HEK293 (cell line): ENCODE measurements at regions not wholly inside any gene's neighbourhood (a gene's known extent, or its start where the extent isn't known, plus 50 kb on each side); places are given as distances from the start of the nearest gene placed in this dataset.
"Not testable (repeated sequence)": the region's sequence is repeated elsewhere in the genome, so short reads cannot be mapped to it uniquely, and the experiment has no call there.

ENCODE experiments used
- WT1 ChIP-seq: fragments of 450-650 bp; formaldehyde crosslinking; IDR thresholded peaks from 2 replicates; pipeline ENCODE4 v1.5.1; 2016; ENCODE audit warnings: missing biosample characterization, missing genetic modification characterization
- ZBTB1 ChIP-seq: fragments of 450-650 bp; formaldehyde crosslinking; IDR thresholded peaks from 2 replicates; pipeline ENCODE4 v1.5.1; 2016; ENCODE audit warnings: missing biosample characterization, missing genetic modification characterization
- ZFP3 ChIP-seq: fragments of 450-650 bp; formaldehyde crosslinking; IDR thresholded peaks from 2 replicates; pipeline ENCODE4 v1.5.1; 2016; ENCODE audit warnings: low read depth, missing biosample characterization, missing genetic modification characterization
- ZNF37A ChIP-seq: fragments of 450-650 bp; IDR thresholded peaks from 2 replicates; pipeline ENCODE4 v1.5.1; 2018; ENCODE audit warnings: missing biosample characterization, missing genetic modification characterization
- ZNF501 ChIP-seq: fragments of 450-650 bp; formaldehyde crosslinking; IDR thresholded peaks from 2 replicates; pipeline ENCODE4 v1.5.1; 2016; ENCODE audit warnings: missing biosample characterization, missing genetic modification characterization
- ZNF521 ChIP-seq: fragments of 450-650 bp; formaldehyde crosslinking; IDR thresholded peaks from 2 replicates; pipeline ENCODE4 v1.5.1; 2017; ENCODE audit warnings: missing biosample characterization, mild to moderate bottlenecking, missing genetic modification characterization
- ZNF670 ChIP-seq: fragments of 450-650 bp; formaldehyde crosslinking; IDR thresholded peaks from 2 replicates; pipeline ENCODE4 v1.5.1; 2016; ENCODE audit warnings: missing biosample characterization, missing genetic modification characterization, low read depth
- TF ChIP-seq, protein P1 (sequence below): fragments of 450-650 bp; formaldehyde crosslinking; IDR thresholded peaks from 2 replicates; pipeline ENCODE4 v1.5.1; 2016; ENCODE audit warnings: missing biosample characterization, missing genetic modification characterization
- TF ChIP-seq, protein P2 (sequence below): fragments of 450-650 bp; formaldehyde crosslinking; IDR thresholded peaks from 2 replicates; pipeline ENCODE4 v1.5.1; 2016; ENCODE audit warnings: missing biosample characterization, missing genetic modification characterization, low read depth
- TF ChIP-seq, protein P3 (sequence below): fragments of 450-650 bp; formaldehyde crosslinking; IDR thresholded peaks from 2 replicates; pipeline ENCODE4 v1.5.1; 2017; ENCODE audit warnings: missing biosample characterization, missing genetic modification characterization
- TF ChIP-seq, protein P4 (sequence below): fragments of 450-650 bp; formaldehyde crosslinking; IDR thresholded peaks from 2 replicates; pipeline ENCODE4 v1.5.1; 2016; ENCODE audit warnings: missing biosample characterization, missing genetic modification characterization
- TF ChIP-seq, protein P5 (sequence below): fragments of 450-650 bp; formaldehyde crosslinking; IDR thresholded peaks from 2 replicates; pipeline ENCODE4 v1.5.1; 2016; ENCODE audit warnings: missing biosample characterization, missing genetic modification characterization
- TF ChIP-seq, protein P6 (sequence below): IDR thresholded peaks from 2 replicates; pipeline ENCODE4 v1.6.1; 2011; ENCODE audit warnings: mild to moderate bottlenecking, low read depth, low read length, borderline replicate concordance

DNA sequence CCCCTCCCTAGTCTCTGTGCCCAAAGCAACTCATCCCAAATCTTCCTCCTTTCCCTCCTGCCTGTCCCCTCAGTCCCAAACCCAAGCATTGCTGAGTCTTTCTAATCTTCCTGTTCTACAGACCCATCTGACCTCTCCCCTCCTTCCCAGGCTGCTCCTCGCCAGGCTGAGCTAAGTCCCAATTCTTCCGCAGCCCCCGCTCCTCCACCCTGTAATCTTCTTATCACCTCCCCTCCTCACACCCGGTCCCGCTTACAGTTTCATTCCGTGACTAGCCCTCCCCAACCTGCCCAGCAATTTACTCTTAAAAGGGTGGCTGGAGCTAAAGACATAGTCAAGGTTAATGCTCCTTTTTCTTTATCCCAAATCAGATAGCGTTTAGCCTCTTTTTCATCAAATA is 86.8 kb upstream of the ALDH3B2 start:
- TF ChIP-seq, protein P1, sequence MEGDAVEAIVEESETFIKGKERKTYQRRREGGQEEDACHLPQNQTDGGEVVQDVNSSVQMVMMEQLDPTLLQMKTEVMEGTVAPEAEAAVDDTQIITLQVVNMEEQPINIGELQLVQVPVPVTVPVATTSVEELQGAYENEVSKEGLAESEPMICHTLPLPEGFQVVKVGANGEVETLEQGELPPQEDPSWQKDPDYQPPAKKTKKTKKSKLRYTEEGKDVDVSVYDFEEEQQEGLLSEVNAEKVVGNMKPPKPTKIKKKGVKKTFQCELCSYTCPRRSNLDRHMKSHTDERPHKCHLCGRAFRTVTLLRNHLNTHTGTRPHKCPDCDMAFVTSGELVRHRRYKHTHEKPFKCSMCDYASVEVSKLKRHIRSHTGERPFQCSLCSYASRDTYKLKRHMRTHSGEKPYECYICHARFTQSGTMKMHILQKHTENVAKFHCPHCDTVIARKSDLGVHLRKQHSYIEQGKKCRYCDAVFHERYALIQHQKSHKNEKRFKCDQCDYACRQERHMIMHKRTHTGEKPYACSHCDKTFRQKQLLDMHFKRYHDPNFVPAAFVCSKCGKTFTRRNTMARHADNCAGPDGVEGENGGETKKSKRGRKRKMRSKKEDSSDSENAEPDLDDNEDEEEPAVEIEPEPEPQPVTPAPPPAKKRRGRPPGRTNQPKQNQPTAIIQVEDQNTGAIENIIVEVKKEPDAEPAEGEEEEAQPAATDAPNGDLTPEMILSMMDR (tag by site-specific recombination): not testable (repeated sequence)
- not testable (repeated sequence) for TF ChIP-seq ZNF37A (tag by site-specific recombination); ZBTB1 (tag by site-specific recombination); ZNF670 (tag by site-specific recombination); ZNF501; ZFP3 (tag by site-specific recombination); WT1 (tag by site-specific recombination); ZNF521
- TF ChIP-seq, protein P2, sequence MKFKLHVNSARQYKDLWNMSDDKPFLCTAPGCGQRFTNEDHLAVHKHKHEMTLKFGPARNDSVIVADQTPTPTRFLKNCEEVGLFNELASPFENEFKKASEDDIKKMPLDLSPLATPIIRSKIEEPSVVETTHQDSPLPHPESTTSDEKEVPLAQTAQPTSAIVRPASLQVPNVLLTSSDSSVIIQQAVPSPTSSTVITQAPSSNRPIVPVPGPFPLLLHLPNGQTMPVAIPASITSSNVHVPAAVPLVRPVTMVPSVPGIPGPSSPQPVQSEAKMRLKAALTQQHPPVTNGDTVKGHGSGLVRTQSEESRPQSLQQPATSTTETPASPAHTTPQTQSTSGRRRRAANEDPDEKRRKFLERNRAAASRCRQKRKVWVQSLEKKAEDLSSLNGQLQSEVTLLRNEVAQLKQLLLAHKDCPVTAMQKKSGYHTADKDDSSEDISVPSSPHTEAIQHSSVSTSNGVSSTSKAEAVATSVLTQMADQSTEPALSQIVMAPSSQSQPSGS: not testable (repeated sequence)
- TF ChIP-seq, protein P3, sequence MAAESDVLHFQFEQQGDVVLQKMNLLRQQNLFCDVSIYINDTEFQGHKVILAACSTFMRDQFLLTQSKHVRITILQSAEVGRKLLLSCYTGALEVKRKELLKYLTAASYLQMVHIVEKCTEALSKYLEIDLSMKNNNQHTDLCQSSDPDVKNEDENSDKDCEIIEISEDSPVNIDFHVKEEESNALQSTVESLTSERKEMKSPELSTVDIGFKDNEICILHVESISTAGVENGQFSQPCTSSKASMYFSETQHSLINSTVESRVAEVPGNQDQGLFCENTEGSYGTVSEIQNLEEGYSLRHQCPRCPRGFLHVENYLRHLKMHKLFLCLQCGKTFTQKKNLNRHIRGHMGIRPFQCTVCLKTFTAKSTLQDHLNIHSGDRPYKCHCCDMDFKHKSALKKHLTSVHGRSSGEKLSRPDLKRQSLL: not testable (repeated sequence)
- TF ChIP-seq, protein P4, sequence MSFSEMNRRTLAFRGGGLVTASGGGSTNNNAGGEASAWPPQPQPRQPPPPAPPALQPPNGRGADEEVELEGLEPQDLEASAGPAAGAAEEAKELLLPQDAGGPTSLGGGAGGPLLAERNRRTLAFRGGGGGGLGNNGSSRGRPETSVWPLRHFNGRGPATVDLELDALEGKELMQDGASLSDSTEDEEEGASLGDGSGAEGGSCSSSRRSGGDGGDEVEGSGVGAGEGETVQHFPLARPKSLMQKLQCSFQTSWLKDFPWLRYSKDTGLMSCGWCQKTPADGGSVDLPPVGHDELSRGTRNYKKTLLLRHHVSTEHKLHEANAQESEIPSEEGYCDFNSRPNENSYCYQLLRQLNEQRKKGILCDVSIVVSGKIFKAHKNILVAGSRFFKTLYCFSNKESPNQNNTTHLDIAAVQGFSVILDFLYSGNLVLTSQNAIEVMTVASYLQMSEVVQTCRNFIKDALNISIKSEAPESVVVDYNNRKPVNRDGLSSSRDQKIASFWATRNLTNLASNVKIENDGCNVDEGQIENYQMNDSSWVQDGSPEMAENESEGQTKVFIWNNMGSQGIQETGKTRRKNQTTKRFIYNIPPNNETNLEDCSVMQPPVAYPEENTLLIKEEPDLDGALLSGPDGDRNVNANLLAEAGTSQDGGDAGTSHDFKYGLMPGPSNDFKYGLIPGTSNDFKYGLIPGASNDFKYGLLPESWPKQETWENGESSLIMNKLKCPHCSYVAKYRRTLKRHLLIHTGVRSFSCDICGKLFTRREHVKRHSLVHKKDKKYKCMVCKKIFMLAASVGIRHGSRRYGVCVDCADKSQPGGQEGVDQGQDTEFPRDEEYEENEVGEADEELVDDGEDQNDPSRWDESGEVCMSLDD (tag by site-specific recombination): not testable (repeated sequence)
- TF ChIP-seq, protein P5, sequence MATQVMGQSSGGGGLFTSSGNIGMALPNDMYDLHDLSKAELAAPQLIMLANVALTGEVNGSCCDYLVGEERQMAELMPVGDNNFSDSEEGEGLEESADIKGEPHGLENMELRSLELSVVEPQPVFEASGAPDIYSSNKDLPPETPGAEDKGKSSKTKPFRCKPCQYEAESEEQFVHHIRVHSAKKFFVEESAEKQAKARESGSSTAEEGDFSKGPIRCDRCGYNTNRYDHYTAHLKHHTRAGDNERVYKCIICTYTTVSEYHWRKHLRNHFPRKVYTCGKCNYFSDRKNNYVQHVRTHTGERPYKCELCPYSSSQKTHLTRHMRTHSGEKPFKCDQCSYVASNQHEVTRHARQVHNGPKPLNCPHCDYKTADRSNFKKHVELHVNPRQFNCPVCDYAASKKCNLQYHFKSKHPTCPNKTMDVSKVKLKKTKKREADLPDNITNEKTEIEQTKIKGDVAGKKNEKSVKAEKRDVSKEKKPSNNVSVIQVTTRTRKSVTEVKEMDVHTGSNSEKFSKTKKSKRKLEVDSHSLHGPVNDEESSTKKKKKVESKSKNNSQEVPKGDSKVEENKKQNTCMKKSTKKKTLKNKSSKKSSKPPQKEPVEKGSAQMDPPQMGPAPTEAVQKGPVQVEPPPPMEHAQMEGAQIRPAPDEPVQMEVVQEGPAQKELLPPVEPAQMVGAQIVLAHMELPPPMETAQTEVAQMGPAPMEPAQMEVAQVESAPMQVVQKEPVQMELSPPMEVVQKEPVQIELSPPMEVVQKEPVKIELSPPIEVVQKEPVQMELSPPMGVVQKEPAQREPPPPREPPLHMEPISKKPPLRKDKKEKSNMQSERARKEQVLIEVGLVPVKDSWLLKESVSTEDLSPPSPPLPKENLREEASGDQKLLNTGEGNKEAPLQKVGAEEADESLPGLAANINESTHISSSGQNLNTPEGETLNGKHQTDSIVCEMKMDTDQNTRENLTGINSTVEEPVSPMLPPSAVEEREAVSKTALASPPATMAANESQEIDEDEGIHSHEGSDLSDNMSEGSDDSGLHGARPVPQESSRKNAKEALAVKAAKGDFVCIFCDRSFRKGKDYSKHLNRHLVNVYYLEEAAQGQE: not testable (repeated sequence)
- TF ChIP-seq, protein P6, sequence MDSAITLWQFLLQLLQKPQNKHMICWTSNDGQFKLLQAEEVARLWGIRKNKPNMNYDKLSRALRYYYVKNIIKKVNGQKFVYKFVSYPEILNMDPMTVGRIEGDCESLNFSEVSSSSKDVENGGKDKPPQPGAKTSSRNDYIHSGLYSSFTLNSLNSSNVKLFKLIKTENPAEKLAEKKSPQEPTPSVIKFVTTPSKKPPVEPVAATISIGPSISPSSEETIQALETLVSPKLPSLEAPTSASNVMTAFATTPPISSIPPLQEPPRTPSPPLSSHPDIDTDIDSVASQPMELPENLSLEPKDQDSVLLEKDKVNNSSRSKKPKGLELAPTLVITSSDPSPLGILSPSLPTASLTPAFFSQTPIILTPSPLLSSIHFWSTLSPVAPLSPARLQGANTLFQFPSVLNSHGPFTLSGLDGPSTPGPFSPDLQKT: not testable (repeated sequence)
